Spleen (tissue), 11 donors: ENCODE measurements at regions not wholly inside any gene's neighbourhood (a gene's known extent, or its start where the extent isn't known, plus 50 kb on each side); places are given as distances from the start of the nearest gene placed in this dataset.
"Not testable (repeated sequence)": the region's sequence is repeated elsewhere in the genome, so short reads cannot be mapped to it uniquely, and the experiment has no call there.

ENCODE experiments used
- DNase-seq: peaks from one replicate; pipeline ENCODE4 v3.0.0-alpha.2; 2020
- H3K27ac ChIP-seq, 8 donors: fragments of 200-600 bp; sonication (generic) in 7 of 8; 1 replicate in 4 of 8; 2 replicates in 4 of 8; pipeline versions ENCODE4 v1.5.0 to v1.8.0; 2016 to 2021; ENCODE audit warnings: inconsistent platforms in 4 of 8, mild to moderate bottlenecking in 4 of 8, moderate library complexity in 1 of 8
- H3K27me3 ChIP-seq, 7 donors: fragments of 200-600 bp; sonication (generic) in 6 of 7; replicated peaks in 1 of 7; 1 replicate in 4 of 7; 2 replicates in 3 of 7; pipeline versions ENCODE4 v1.5.0 to v1.8.0; 2016 to 2021; ENCODE audit warnings: inconsistent platforms in 3 of 7, mild to moderate bottlenecking in 1 of 7
- H3K36me3 ChIP-seq, 6 donors: fragments of 200-600 bp; sonication (generic) in 5 of 6; 1 replicate in 4 of 6; 2 replicates in 2 of 6; pipeline versions ENCODE4 v1.5.0 to v1.8.0; 2016 to 2021; ENCODE audit warnings: inconsistent platforms in 2 of 6
- H3K4me1 ChIP-seq, 6 donors: fragments of 200-600 bp; sonication (generic) in 5 of 6; 1 replicate in 3 of 6; 2 replicates in 3 of 6; pipeline versions ENCODE4 v1.5.0 to v1.8.0; 2016 to 2021; ENCODE audit warnings: inconsistent platforms in 3 of 6
- H3K4me3 ChIP-seq, 8 donors: fragments of 200-600 bp; sonication (generic) in 7 of 8; 1 replicate in 4 of 8; 2 replicates in 4 of 8; pipeline versions ENCODE4 v1.5.0 to v1.8.0; 2016 to 2021; ENCODE audit warnings: inconsistent platforms in 4 of 8, mild to moderate bottlenecking in 4 of 8, moderate library complexity in 2 of 8
- H3K9me3 ChIP-seq, 8 donors: fragments of 200-600 bp; sonication (generic) in 7 of 8; 1 replicate in 4 of 8; 2 replicates in 4 of 8; pipeline versions ENCODE4 v1.5.0 to v1.8.0; 2016 to 2021; ENCODE audit warnings: inconsistent platforms in 4 of 8
- POLR2A ChIP-seq, 3 donors: fragments of 450-650 bp; IDR thresholded peaks; one replicate each; pipeline ENCODE4 v1.5.1; 2017; ENCODE audit warnings: antibody characterized with exemption in 3 of 3, mild to moderate bottlenecking in 1 of 3
- POLR2AphosphoS5 ChIP-seq, 3 donors: sonication (generic); formaldehyde crosslinking; IDR thresholded peaks; one replicate each; pipeline ENCODE4 v1.5.1; 2017; ENCODE audit warnings: antibody characterized with exemption in 3 of 3
- WGBS, 5 donors: extraction: QIAGEN DNeasy Blood & Tissue Kit in 3 of 5; methylation state at CpG; one replicate each; pipeline versions ENCODE4 v1.1.5 to v1.1.7; 2013 to 2018; 5-methylcytosine and 5-hydroxymethylcytosine counted together
- intact Hi-C: fragments of 100-400 bp; cut with DNase I; formaldehyde crosslinking; loops from one replicate; pipeline ENCODE4 v1.15.0; 2023; ENCODE audit warnings: low total_unique reads
- TF ChIP-seq, protein P1 (sequence below), 11 experiments: fragments of 200-600 bp in 7 of 11; fragments of 450-650 bp in 4 of 11; sonication (generic) in 4 of 11; IDR thresholded peaks in 8 of 11; conservative IDR thresholded peaks in 3 of 11; 1 replicate in 7 of 11; 2 replicates in 4 of 11; pipeline versions ENCODE4 v1.4.0 to v1.8.0; 2016 to 2021; ENCODE audit warnings: antibody characterized with exemption in 11 of 11, inconsistent platforms in 4 of 11, mild to moderate bottlenecking in 1 of 11
- donor health status: healthy with polysubstance abuse.
- donor health status: DM: no; HTN: no; CAD: no; lungs with moderate emphysema.
- donor health status: DM: no; HTN: no; CAD: no.
- donor health status: Bipolar disorder and iron deficiency.
- donor health status: healthy.
- donor health status: DM: no; HTN: no; CAD: no.
- donor health status: DM: yes; HTN: yes; CAD: no.

DNA sequence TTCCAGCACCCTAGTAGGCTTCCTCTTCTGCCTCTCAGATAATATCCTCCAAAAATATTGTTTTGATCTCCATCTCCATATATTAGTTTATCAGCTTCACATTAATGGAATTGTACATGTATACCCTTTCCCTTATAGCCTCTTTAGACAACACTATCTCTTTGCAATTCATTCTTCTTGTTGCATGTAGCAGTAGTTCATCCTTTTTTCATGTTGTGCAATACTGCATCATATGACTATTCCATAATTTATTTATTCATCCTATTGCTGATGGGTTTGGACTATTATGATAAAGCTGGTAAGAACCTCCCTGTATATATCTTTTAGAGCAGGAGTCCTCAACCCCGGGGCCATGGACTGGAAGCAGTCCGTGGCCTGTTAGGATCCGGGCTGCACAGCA lies 148.2 kb upstream of the FAT1 start:
- no peak overlapping the region for H3K4me3 ChIP-seq
- no peak for DNase-seq
- no peaks in the 10 kb centered on the region for H3K36me3 ChIP-seq
- no peaks in the 10 kb centered on the region for H3K4me1 ChIP-seq
- intact Hi-C loops, result no loop called here
- H3K27me3 ChIP-seq, result no peaks in the 10 kb centered on the region
- H3K27ac ChIP-seq, result no peak overlapping the region
- peaks cover 0 to 21% (median 9%) of the 10 kb centered on the region in 8 donors for H3K9me3 ChIP-seq
- TF ChIP-seq, protein P1, sequence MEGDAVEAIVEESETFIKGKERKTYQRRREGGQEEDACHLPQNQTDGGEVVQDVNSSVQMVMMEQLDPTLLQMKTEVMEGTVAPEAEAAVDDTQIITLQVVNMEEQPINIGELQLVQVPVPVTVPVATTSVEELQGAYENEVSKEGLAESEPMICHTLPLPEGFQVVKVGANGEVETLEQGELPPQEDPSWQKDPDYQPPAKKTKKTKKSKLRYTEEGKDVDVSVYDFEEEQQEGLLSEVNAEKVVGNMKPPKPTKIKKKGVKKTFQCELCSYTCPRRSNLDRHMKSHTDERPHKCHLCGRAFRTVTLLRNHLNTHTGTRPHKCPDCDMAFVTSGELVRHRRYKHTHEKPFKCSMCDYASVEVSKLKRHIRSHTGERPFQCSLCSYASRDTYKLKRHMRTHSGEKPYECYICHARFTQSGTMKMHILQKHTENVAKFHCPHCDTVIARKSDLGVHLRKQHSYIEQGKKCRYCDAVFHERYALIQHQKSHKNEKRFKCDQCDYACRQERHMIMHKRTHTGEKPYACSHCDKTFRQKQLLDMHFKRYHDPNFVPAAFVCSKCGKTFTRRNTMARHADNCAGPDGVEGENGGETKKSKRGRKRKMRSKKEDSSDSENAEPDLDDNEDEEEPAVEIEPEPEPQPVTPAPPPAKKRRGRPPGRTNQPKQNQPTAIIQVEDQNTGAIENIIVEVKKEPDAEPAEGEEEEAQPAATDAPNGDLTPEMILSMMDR (IDR thresholded peaks at IDR 0.05 in 8 of 11, conservative IDR thresholded peaks at IDR 0.05 in 3 of 11), result no peak
- TF ChIP-seq POLR2AphosphoS5 (IDR thresholded peaks at IDR 0.05), result no peak
- no peak for TF ChIP-seq POLR2A (IDR thresholded peaks at IDR 0.05)
- 87 to 98% (median 93%) methylated on average over 3 of the region's 3 CpGs for WGBS, 5 donors

DNA sequence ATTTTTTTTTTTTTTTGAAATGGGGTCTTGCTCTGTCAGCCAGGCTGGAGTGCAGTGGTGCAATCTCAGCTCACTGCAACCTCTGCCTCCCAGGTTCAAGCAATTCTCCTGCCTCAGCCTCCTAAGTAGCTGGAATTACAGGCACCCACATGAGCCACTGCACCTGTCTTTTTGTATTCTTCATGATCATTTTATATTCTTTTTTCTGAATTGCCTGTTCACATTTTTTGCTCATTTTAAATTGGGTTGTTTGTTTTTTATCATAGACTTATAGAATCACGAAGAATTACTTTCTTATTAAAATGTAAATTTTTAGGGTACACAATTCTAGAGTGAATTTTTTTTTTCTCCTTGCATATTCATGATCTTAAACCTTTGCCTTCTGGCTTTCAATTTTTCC lies 149.4 kb upstream of the FAT1 start:
- H3K4me3 ChIP-seq, H3K36me3 ChIP-seq, H3K27ac ChIP-seq, intact Hi-C loops, DNase-seq, H3K4me1 ChIP-seq, H3K27me3 ChIP-seq: not testable (repeated sequence)
- H3K9me3 ChIP-seq, result peaks cover 0 to 21% (median 9%) of the 10 kb centered on the region in 8 donors
- 67 to 91% (median 83%) methylated on average over 1 of the region's 1 CpG for WGBS, 5 donors

GRCh38 chr4:186875476-186875875 lies 151.8 kb upstream of the FAT1 start:
- 61 to 88% (median 77%) methylated on average over 1 of the region's 1 CpG for WGBS, 5 donors
- TF ChIP-seq POLR2A (IDR thresholded peaks at IDR 0.05) (no peak), POLR2AphosphoS5 (IDR thresholded peaks at IDR 0.05) (no peak)
- TF ChIP-seq, protein P1 (IDR thresholded peaks at IDR 0.05 in 8 of 11, conservative IDR thresholded peaks at IDR 0.05 in 3 of 11), result no peak
- Histone ChIP-seq H3K9me3 (peaks cover 0 to 21% (median 9%) of the 10 kb centered on the region in 8 donors), H3K4me1 (no peaks in the 10 kb centered on the region), H3K27ac (no peak overlapping the region), H3K36me3 (no peaks in the 10 kb centered on the region), H3K4me3 (no peak overlapping the region), H3K27me3 (no peaks in the 10 kb centered on the region)
- intact Hi-C loops, result no loop called here
- DNase-seq, result no peak

DNA sequence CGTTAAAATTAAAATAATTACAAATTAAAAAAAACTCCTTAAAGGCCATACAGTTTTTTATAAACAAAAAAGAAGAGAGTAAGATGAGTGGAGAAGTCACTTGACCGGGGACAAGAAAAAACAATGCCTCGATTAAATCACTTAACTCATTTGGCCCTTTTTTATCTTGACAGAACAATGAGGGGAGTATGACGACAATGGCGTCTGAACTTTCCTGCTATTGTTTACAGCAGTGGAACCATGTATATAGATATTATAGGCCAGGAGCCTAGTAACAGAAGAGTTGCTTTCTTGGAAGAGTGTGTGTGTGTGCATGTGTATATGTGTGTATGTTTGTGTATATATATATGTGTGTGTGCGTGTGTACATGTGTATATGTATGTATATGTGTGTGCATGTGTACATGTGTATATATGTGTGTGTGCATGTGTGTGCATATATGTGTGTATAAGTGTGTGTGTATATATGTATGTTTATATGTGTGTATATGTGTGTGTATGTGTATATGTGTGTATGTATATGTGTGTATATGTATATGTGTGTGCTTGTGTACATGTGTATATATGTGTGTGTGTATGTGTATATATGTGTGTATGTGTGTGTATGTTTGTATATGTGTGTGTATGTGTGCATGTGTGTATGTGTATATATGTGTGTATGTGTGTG lies 153.4 kb upstream of the FAT1 start:
- no peaks in the 10 kb centered on the region for H3K4me1 ChIP-seq
- H3K4me3 ChIP-seq, result no peak overlapping the region
- peaks cover 0 to 19% (median 8%) of the 10 kb centered on the region in 8 donors for H3K9me3 ChIP-seq
- no peak for TF ChIP-seq POLR2AphosphoS5 (IDR thresholded peaks at IDR 0.05)
- no peak for TF ChIP-seq POLR2A (IDR thresholded peaks at IDR 0.05)
- TF ChIP-seq, protein P1 (IDR thresholded peaks at IDR 0.05 in 8 of 11, conservative IDR thresholded peaks at IDR 0.05 in 3 of 11), result no peak
- intact Hi-C loops, result no loop called here
- DNase-seq, result no peak
- H3K27ac ChIP-seq, result no peak overlapping the region
- H3K36me3 ChIP-seq, result no peaks in the 10 kb centered on the region
- no peaks in the 10 kb centered on the region for H3K27me3 ChIP-seq
- WGBS, 5 donors, result 60 to 71% (median 62%) methylated on average over 6 of the region's 6 CpGs
